GM18526 (cell line): ENCODE measurements at regions not wholly inside any gene's neighbourhood (a gene's known extent, or its start where the extent isn't known, plus 50 kb on each side); places are given as distances from the start of the nearest gene placed in this dataset.

Experiments
- POLR2A ChIP-seq: IDR thresholded peaks from 3 replicates; pipeline ENCODE4 v1.6.1; 2011; ENCODE audit not compliant: insufficient read length; ENCODE audit errors: extremely low read depth

DNA sequence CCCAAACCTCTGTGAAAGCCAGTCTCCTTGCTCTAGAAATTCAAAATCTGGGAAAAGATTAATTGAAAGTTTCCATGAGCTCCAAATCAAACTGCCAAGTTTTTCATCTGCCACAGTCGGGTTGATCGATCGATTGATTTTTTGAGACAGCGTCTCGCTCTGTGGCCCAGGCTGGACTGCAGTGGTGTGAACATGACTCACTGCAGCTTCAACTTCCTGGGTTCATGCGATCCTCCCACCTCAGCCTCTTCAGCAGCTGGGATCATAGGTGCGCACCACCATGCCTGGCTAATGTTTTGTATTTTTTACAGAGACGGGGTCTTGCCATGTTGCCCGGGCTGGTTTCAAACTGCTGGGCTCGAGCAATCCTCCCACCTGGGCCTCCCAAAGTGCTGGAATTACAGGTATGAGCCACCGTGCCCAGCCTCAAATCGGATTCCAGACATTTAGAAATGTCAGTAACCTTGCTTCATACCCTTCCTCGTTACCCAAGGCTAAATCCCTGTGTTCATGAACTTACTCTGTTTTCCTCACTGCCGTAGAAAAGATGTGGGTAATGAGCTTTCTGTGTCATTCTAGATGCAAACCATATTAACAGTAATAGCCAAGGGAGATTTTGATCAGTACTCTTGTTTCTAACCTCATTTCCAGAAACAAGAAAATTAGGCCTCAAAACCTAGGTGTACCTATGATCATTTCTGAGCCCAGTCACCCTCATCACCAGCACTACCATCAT is 105.9 kb upstream of the AKAP13 start:
- TF ChIP-seq POLR2A: no peak

GRCh38 chr15:85276508-85276907 is 103.9 kb upstream of the AKAP13 start:
- no peak for TF ChIP-seq POLR2A

DNA sequence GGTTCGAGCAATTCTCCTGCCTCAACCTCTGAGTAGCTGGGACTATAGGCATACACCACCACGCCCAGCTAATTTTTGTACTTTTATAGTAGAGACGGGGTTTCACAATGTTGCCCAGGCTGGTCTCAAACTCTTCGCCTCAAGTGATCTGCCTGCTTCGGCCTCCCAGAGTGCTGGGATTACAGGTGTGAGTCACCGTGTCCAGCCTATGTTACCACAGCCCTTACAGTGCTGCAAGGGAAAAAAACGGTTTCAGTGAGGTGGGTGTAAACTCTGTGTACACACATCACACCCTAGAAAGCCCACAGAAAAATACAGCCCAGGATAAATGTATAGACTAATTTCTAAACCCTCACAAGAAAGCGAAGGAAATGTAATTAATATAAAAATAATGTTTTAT is 103.5 kb upstream of the AKAP13 start:
- TF ChIP-seq POLR2A: no peak

DNA sequence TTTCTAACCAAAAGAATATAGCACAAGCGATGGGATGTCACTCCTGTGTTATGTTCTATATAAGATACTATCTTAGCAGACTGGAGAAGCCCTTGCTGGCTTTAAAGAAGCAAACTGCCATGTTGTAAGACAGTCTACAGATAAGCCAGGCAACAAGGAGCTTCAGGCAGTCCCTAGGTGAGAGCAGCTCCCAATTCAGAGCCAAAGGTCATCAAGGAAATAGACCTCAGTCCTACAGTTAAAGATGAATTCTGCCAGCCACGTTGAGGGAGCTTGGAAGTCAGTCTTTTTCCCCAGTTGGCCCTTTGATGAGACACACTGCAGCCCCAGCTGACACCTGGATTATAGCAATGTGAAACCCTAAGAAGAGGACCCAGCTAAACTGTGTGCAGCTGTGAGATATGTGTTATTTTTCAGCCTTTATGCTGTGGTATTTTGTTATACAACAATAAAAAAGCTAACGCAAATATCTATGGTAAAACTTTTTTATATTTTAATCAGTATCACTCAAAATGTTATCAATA is 102.5 kb upstream of the AKAP13 start:
- TF ChIP-seq POLR2A: no peak

DNA sequence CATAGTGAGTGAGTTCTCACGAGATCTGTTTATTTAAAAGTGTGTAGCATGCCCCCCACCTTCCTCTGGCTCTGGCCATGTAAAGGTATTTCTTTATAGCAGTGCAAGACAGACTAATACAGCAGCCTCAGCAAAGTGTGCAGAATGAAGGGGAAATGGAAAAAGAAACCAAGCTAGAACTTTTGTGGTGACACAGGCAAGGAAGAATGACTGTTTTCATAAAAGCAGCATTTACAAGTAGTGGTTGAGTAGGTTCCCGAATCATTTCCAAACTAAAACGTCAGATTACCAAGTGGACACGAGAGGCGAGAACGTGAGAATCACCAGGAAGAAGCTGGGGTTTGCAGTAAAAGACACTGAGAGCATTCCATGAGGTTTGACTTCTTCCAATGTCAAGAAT is 100.2 kb upstream of the AKAP13 start:
- no peak for TF ChIP-seq POLR2A

DNA sequence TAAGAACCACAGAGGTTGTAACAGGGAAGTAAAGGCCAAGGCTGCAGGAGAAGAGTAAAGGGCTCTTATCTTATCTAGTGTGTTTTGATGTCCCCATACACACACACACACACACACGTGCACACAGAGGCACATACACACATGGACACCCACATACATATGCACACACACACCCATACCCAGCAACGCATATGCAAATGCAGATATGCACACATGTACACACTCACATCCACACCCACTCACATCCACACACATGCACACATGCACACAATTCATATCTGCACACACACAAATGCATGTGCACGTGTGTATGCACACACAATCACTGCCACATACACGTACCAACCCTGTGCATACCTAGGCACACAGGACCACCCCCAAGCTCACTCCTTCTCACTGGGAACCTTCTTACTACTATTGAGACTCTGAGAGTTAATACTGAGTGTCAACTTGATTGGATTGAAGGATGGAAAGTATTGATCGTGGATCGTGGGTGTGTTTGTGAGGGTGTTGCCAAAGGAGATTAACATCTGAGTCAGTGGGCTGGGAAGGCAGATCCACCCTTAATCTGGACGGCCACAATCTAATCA is 99.0 kb upstream of the AKAP13 start:
- no peak for TF ChIP-seq POLR2A

- TF ChIP-seq POLR2A: no peak
Measured at GRCh38 chr15:85282504-85283115, 97.8 kb upstream of the AKAP13 start.

DNA sequence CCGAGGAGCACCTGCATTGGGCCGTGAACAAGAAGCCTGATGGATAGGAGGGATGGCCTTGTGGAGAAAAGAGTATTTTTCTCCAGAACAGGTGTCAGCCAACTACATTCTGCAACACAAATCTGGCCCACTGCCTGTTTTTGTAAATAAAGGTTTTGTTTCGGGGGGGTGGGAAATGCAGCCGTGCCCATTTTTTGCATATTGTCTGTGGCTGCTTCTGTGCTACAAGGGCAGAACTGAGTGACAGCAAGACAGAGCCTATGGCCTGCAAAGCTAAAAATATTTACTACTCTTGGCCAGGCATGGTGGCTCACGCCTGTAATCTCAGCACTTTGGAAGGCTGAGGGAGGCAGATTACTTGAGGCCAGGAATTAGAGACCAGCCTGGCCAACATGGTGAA is 95.9 kb upstream of the AKAP13 start:
- TF ChIP-seq POLR2A: no peak

DNA sequence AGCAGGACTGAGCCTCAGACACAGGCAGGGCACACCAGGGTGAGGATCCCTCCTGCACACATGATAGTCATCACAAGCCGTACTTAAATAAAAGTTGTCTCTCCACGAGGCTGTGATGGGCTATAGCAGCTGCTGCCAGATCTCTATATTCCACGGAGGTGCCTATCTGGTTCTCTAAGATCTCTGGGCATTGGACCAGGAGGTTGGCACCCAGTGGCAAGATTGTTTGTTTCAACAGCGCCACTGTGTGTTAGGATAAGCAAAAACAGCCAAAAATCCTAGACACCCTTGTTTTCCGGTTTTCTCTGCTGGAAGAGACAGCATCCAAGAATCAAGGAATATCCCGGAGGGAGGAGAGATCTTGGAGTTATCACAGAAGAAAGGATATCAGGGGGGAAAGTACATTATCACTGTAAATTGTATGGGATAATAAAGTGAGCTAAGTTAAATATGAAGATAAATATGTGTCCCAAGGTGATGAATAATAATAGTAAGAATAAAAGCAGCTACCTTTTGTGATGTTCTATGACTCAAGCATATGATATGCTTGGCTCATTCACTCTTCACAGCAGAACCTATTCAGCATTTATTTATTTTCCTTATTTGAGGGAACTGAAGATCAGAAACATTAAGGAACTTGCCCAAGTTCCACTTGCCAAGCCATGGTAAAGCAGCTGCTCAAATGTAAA is 90.6 kb upstream of the AKAP13 start:
- no peak for TF ChIP-seq POLR2A

- TF ChIP-seq POLR2A: no peak
Measured at GRCh38 chr15:85296615-85297402, 83.6 kb upstream of the AKAP13 start.

GRCh38 chr15:85297537-85297936 is 82.9 kb upstream of the AKAP13 start:
- TF ChIP-seq POLR2A: no peak

DNA sequence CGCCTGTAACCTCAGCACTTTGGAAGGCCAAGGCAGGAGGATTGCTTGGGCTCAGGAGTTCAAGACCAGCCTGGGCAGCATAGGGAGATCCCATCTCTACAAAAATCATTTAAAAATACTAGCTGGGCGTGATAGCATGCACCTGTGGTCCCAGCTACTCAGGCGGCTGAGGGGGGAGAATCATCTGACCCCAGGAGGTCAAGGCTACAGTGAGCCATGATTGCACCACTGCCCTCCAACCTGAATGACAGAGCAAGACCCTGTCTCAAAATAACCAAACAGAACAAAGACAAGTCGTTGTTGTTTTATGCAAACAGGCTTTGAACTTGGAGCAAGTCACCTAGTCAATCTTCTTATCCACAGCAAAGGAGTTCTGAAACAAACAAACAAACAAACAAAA is 82.0 kb upstream of the AKAP13 start:
- no peak for TF ChIP-seq POLR2A

DNA sequence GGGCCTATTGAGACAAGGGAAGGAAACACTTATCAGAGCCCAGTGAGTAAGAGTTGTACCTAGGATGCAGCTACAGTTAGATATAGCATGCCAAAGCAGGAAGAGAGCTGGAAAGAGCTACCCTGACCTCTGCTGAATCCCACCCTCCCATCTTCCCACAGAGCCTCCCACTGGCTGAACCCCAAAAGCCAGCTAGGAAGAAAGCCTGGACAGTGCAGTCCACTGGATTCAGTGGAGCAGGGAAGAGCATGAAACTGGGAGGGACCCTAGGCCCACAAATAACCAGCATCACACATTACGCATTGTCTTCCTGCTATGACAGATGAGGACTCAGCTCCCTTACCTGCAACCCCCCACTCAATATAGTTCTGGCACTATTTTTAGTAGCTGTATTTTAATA is 81.5 kb upstream of the AKAP13 start:
- no peak for TF ChIP-seq POLR2A

DNA sequence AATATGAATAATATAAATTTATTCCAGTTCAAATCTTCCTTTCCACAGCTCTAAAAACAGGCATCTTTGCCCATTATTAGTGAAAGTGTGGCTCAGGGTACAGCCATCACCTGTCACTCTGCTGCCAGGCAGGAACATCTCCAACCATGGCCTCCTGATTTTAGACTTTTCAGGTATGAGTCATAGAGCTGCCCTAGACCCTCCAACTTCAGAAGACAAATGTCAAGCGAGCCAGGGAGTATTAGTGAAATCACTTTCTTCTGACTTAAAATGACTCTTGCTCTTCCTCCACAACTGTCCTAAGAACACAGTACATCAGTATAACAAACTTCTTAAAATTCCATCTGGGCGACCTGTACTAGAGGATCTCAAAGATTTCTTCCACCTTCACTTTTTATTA is 78.1 kb upstream of the AKAP13 start:
- no peak for TF ChIP-seq POLR2A

GRCh38 chr15:85305050-85305449 is 75.4 kb upstream of the AKAP13 start:
- TF ChIP-seq POLR2A: no peak
